Stimulated activated naive CD4-positive, alpha-beta T cell (primary cell): ENCODE measurements at regions not wholly inside any gene's neighbourhood (a gene's known extent, or its start where the extent isn't known, plus 50 kb on each side); places are given as distances from the start of the nearest gene placed in this dataset.
"Not testable (repeated sequence)": the region's sequence is repeated elsewhere in the genome, so short reads cannot be mapped to it uniquely, and the experiment has no call there.

ENCODE experiments used
- DNase-seq, 6 experiments: peaks; one replicate each; lab custom pipeline; 2025; lab: John Stamatoyannopoulos, UW

GRCh38 chr3:11739706-11740105 is 96.0 kb upstream of the VGLL4 start:
- no peak for DNase-seq

- no peak for DNase-seq
Observed at GRCh38 chr3:11739123-11739522, 95.4 kb upstream of the VGLL4 start.

GRCh38 chr3:11737742-11738141 is 94.0 kb upstream of the VGLL4 start:
- DNase-seq, result no peak

GRCh38 chr3:11736136-11736833 is 92.6 kb upstream of the VGLL4 start:
- no peak for DNase-seq

- no peak for DNase-seq
Observed at GRCh38 chr3:11735638-11736037, 91.9 kb upstream of the VGLL4 start.

- DNase-seq, result not testable (repeated sequence)
Observed at GRCh38 chr3:11735111-11735510, 91.4 kb upstream of the VGLL4 start.

- DNase-seq, result no peak
Observed at GRCh38 chr3:11733914-11734313, 90.2 kb upstream of the VGLL4 start.

GRCh38 chr3:11727207-11727606 is 83.5 kb upstream of the VGLL4 start:
- DNase-seq, result no peak

GRCh38 chr3:11726146-11726545 is 82.4 kb upstream of the VGLL4 start:
- no peak for DNase-seq

- DNase-seq, result not testable (repeated sequence)
Observed at GRCh38 chr3:11725340-11725641, 81.6 kb upstream of the VGLL4 start.

- DNase-seq, result no peak
Observed at GRCh38 chr3:11724615-11725339, 81.1 kb upstream of the VGLL4 start.

- no peak for DNase-seq
Observed at GRCh38 chr3:11721479-11721878, 77.8 kb upstream of the VGLL4 start.

GRCh38 chr3:11720917-11721411 is 77.2 kb upstream of the VGLL4 start:
- DNase-seq, result no peak

- peak; percentile 15 to 71 (median 40) for DNase-seq
Observed at GRCh38 chr3:11720304-11720898, 76.7 kb upstream of the VGLL4 start.

- peak; percentile 49 to 80 (median 62) for DNase-seq
Observed at GRCh38 chr3:11719406-11720303, 75.9 kb upstream of the VGLL4 start.

GRCh38 chr3:11718637-11719405 is 75.1 kb upstream of the VGLL4 start:
- peak in 4 of 6 experiments; percentile 3 to 56 (median 27) for DNase-seq

- DNase-seq, result no peak
Observed at GRCh38 chr3:11717768-11718636, 74.3 kb upstream of the VGLL4 start.

GRCh38 chr3:11717301-11717700 is 73.6 kb upstream of the VGLL4 start:
- no peak for DNase-seq

GRCh38 chr3:11716573-11717290 is 73.0 kb upstream of the VGLL4 start:
- no peak for DNase-seq

- DNase-seq, result no peak
Observed at GRCh38 chr3:11713171-11713570, 69.5 kb upstream of the VGLL4 start.
